Activated CD4-positive, alpha-beta T cell treated with anti-CD3 and anti-CD28 coated beads, Interleukin-2, amount 50 U/mL, for 24 hours (primary cell): ENCODE measurements at regions not wholly inside any gene's neighbourhood (a gene's known extent, or its start where the extent isn't known, plus 50 kb on each side); places are given as distances from the start of the nearest gene placed in this dataset.
"Not testable (repeated sequence)": the region's sequence is repeated elsewhere in the genome, so short reads cannot be mapped to it uniquely, and the experiment has no call there.

Experiments
- DNase-seq, 2 donors: peaks; one replicate each; pipeline ENCODE4 v3.0.0-alpha.2; 2020; ENCODE audit warnings: low read depth in 1 of 2, low spot score in 1 of 2

- no peak for DNase-seq
Measured at GRCh38 chr4:66568001-66568400, 897.7 kb upstream of the EPHA5 start.

- no peak for DNase-seq
Measured at GRCh38 chr4:66567551-66567950, 897.3 kb upstream of the EPHA5 start.

GRCh38 chr4:66565801-66566200 lies 895.5 kb upstream of the EPHA5 start:
- DNase-seq, result no peak

- no peak for DNase-seq
Measured at GRCh38 chr4:66564901-66565651, 894.8 kb upstream of the EPHA5 start.

GRCh38 chr4:66562276-66562806 lies 892.1 kb upstream of the EPHA5 start:
- DNase-seq, result no peak

- DNase-seq, result not testable (repeated sequence)
Measured at GRCh38 chr4:66561465-66562053, 891.3 kb upstream of the EPHA5 start.

GRCh38 chr4:66558651-66559050 lies 888.4 kb upstream of the EPHA5 start:
- DNase-seq, result no peak

GRCh38 chr4:66556651-66557278 lies 886.5 kb upstream of the EPHA5 start:
- DNase-seq, result no peak

- DNase-seq, result no peak
Measured at GRCh38 chr4:66555301-66555700, 885.0 kb upstream of the EPHA5 start.

- no peak for DNase-seq
Measured at GRCh38 chr4:66554826-66555225, 884.5 kb upstream of the EPHA5 start.

GRCh38 chr4:66545301-66545700 lies 875.0 kb upstream of the EPHA5 start:
- DNase-seq, result not testable (repeated sequence)

GRCh38 chr4:66544281-66544680 lies 874.0 kb upstream of the EPHA5 start:
- DNase-seq, result no peak

- DNase-seq, result no peak
Measured at GRCh38 chr4:66539745-66540144, 869.5 kb upstream of the EPHA5 start.

- no peak for DNase-seq
Measured at GRCh38 chr4:66524781-66525180, 854.5 kb upstream of the EPHA5 start.

GRCh38 chr4:66522244-66522643 lies 852.0 kb upstream of the EPHA5 start:
- no peak for DNase-seq

GRCh38 chr4:66516940-66517339 lies 846.7 kb upstream of the EPHA5 start:
- no peak for DNase-seq

- no peak for DNase-seq
Measured at GRCh38 chr4:66506985-66507384, 836.7 kb upstream of the EPHA5 start.

- DNase-seq, result no peak
Measured at GRCh38 chr4:66501997-66502396, 831.7 kb upstream of the EPHA5 start.

- no peak for DNase-seq
Measured at GRCh38 chr4:66490729-66491128, 820.4 kb upstream of the EPHA5 start.

GRCh38 chr4:66489783-66490452 lies 819.6 kb upstream of the EPHA5 start:
- DNase-seq, result no peak

GRCh38 chr4:66489370-66489769 lies 819.1 kb upstream of the EPHA5 start:
- DNase-seq, result no peak

- DNase-seq, result no peak
Measured at GRCh38 chr4:66486068-66486467, 815.8 kb upstream of the EPHA5 start.
